H1 (cell line): ENCODE measurements at regions not wholly inside any gene's neighbourhood (a gene's known extent, or its start where the extent isn't known, plus 50 kb on each side); places are given as distances from the start of the nearest gene placed in this dataset.

Experiments used
- ATF3 ChIP-seq: IDR thresholded peaks from 2 replicates; pipeline ENCODE4 v1.6.1; 2011; ENCODE audit warnings: low read depth, mild to moderate bottlenecking, low read length; ENCODE audit not compliant: insufficient read depth
- BCL11A ChIP-seq, 2 experiments: IDR thresholded peaks; one replicate each; pipeline ENCODE4 v1.6.1; 2011; ENCODE audit warnings: low read depth in 2 of 2, low read length in 2 of 2, mild to moderate bottlenecking in 2 of 2
- CTCF ChIP-seq, 3 experiments: IDR thresholded peaks; 1 replicate in 2 of 3; 2 replicates in 1 of 3; pipeline versions ENCODE4 v1.5.1 to v1.6.1; 2011; ENCODE audit warnings: low read length in 3 of 3, mild to moderate bottlenecking in 3 of 3, inconsistent platforms in 2 of 3, low read depth in 1 of 3, moderate library complexity in 1 of 3; ENCODE audit not compliant: insufficient read depth in 1 of 3; ENCODE audit errors: control extremely low read depth in 1 of 3
- EP300 ChIP-seq, 2 experiments: IDR thresholded peaks; 1 replicate in 1 of 2; 2 replicates in 1 of 2; pipeline ENCODE4 v1.6.1; 2011 to 2012; ENCODE audit warnings: low read depth in 2 of 2, low read length in 2 of 2, mild to moderate bottlenecking in 2 of 2, borderline replicate concordance in 1 of 2, inconsistent platforms in 1 of 2, moderate library complexity in 1 of 2
- JUN ChIP-seq: IDR thresholded peaks from 2 replicates; pipeline ENCODE4 v1.6.1; 2011; ENCODE audit warnings: low read depth, mild to moderate bottlenecking, improper control_type of control experiment, low read length
- USF2 ChIP-seq: IDR thresholded peaks from 2 replicates; pipeline ENCODE4 v1.6.1; 2011; ENCODE audit warnings: low read length, improper control_type of control experiment

- TF ChIP-seq CTCF (IDR thresholded peaks at IDR 0.05; ENCODE audit: control extremely low read depth in 1 of 3, insufficient read depth in 1 of 3, low read depth in 1 of 3, low read length in 3 of 3): no peak
- TF ChIP-seq BCL11A (IDR thresholded peaks at IDR 0.05; ENCODE audit: low read depth in 2 of 2, low read length in 2 of 2): no peak
- no peak for TF ChIP-seq EP300 (IDR thresholded peaks at IDR 0.05; ENCODE audit: borderline replicate concordance in 1 of 2, low read depth in 2 of 2, low read length in 2 of 2)
- no peak for TF ChIP-seq ATF3
- no peak for TF ChIP-seq USF2
- no peak for TF ChIP-seq JUN
Measured at GRCh38 chr12:42766754-42767153, 177.2 kb upstream of the PRICKLE1 start.
